SK-N-SH (cell line): ENCODE measurements at regions not wholly inside any gene's neighbourhood (a gene's known extent, or its start where the extent isn't known, plus 50 kb on each side); places are given as distances from the start of the nearest gene placed in this dataset.

Experiments
- ELF1 ChIP-seq: IDR thresholded peaks from 2 replicates; pipeline ENCODE4 v1.4.0; 2012
- EZH2phosphoT487 ChIP-seq: fragments of 200-600 bp; sonication (generic); IDR thresholded peaks from 2 replicates; pipeline ENCODE4 v1.6.1; 2017; ENCODE audit warnings: low read depth, mixed run types, mild to moderate bottlenecking, antibody characterized with exemption, moderate library complexity, borderline replicate concordance
- GATA2 ChIP-seq: sonication (generic); formaldehyde crosslinking; IDR thresholded peaks from 2 replicates; pipeline ENCODE4 v1.5.0; 2020; ENCODE audit warnings: mild to moderate bottlenecking, missing genetic modification reagents
- MAX ChIP-seq: IDR thresholded peaks from 2 replicates; pipeline ENCODE4 v1.4.0; 2012; ENCODE audit warnings: low read depth
- SIN3A ChIP-seq: IDR thresholded peaks from 2 replicates; pipeline ENCODE4 v1.6.1; 2012; ENCODE audit warnings: low read depth, mild to moderate bottlenecking, low read length, moderate library complexity, borderline replicate concordance
- SMC3 ChIP-seq: IDR thresholded peaks from 2 replicates; pipeline ENCODE4 v1.6.1; 2012; ENCODE audit warnings: low read depth, low read length, improper control_type of control experiment
- TCF12 ChIP-seq: IDR thresholded peaks from 2 replicates; pipeline ENCODE4 v1.4.0; 2012
- YY1 ChIP-seq: IDR thresholded peaks from 2 replicates; pipeline ENCODE4 v1.4.0; 2012; ENCODE audit warnings: low read depth, mild to moderate bottlenecking
- TF ChIP-seq, protein P1 (sequence below): fragments of 200-600 bp; sonication (generic); IDR thresholded peaks from 2 replicates; pipeline ENCODE4 v1.6.1; 2017; ENCODE audit warnings: antibody characterized with exemption, mild to moderate bottlenecking, moderate library complexity
- TF ChIP-seq, protein P2 (sequence below): fragments of 150-350 bp; IDR thresholded peaks from 2 replicates; pipeline ENCODE4 v1.6.1; 2017; ENCODE audit warnings: antibody characterized with exemption, low read length, low read depth, borderline replicate concordance

DNA sequence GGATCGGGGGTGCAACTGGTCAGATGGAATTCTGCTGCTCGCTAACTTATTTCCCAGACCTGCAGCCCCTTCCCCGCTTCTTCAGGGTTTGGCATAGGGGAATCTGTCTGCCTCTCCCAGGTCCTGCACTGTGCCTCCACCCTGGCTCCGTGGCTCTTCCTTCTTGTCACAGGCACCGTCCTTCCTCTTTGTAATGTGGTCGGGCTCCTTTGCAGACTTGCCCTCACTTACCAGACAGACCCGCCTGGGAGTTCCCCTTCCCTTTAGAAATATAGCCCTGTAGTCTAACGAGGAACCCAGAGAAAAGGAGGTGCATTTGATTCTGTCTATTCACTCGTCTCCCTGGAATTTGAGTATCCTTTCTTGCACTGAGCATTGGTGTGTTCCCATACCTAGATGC is 63.9 kb upstream of the PAX8 start:
- TF ChIP-seq, protein P1, sequence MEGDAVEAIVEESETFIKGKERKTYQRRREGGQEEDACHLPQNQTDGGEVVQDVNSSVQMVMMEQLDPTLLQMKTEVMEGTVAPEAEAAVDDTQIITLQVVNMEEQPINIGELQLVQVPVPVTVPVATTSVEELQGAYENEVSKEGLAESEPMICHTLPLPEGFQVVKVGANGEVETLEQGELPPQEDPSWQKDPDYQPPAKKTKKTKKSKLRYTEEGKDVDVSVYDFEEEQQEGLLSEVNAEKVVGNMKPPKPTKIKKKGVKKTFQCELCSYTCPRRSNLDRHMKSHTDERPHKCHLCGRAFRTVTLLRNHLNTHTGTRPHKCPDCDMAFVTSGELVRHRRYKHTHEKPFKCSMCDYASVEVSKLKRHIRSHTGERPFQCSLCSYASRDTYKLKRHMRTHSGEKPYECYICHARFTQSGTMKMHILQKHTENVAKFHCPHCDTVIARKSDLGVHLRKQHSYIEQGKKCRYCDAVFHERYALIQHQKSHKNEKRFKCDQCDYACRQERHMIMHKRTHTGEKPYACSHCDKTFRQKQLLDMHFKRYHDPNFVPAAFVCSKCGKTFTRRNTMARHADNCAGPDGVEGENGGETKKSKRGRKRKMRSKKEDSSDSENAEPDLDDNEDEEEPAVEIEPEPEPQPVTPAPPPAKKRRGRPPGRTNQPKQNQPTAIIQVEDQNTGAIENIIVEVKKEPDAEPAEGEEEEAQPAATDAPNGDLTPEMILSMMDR = no peak
- TF ChIP-seq, protein P2, sequence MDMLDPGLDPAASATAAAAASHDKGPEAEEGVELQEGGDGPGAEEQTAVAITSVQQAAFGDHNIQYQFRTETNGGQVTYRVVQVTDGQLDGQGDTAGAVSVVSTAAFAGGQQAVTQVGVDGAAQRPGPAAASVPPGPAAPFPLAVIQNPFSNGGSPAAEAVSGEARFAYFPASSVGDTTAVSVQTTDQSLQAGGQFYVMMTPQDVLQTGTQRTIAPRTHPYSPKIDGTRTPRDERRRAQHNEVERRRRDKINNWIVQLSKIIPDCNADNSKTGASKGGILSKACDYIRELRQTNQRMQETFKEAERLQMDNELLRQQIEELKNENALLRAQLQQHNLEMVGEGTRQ = no peak
- no peak for TF ChIP-seq MAX
- TF ChIP-seq YY1 = no peak
- no peak for TF ChIP-seq SMC3
- TF ChIP-seq ELF1 = no peak
- no peak for TF ChIP-seq TCF12
- TF ChIP-seq GATA2 (CRISPR knock-in tag) = no peak
- TF ChIP-seq EZH2phosphoT487 = no peak
- TF ChIP-seq SIN3A = no peak
